ENCODE measurements at regions not wholly inside any gene's neighbourhood (a gene's known extent, or its start where the extent isn't known, plus 50 kb on each side); places are given as distances from the start of the nearest gene placed in this dataset.

- no peak for TF ChIP-seq CTCF (IDR thresholded peaks at IDR 0.05)
- no peak for TF ChIP-seq POLR2A (IDR thresholded peaks at IDR 0.05)
Measured at GRCh38 chr4:65102419-65102818, 567.9 kb downstream of the EPHA5 start.

All from breast epithelium (tissue), 3 donors.